ENCODE measurements at regions not wholly inside any gene's neighbourhood (a gene's known extent, or its start where the extent isn't known, plus 50 kb on each side); places are given as distances from the start of the nearest gene placed in this dataset.

GRCh38 chr13:107832500-107833100, 382.7 kb downstream of the LIG4 start:
- TF ChIP-seq, protein P1, sequence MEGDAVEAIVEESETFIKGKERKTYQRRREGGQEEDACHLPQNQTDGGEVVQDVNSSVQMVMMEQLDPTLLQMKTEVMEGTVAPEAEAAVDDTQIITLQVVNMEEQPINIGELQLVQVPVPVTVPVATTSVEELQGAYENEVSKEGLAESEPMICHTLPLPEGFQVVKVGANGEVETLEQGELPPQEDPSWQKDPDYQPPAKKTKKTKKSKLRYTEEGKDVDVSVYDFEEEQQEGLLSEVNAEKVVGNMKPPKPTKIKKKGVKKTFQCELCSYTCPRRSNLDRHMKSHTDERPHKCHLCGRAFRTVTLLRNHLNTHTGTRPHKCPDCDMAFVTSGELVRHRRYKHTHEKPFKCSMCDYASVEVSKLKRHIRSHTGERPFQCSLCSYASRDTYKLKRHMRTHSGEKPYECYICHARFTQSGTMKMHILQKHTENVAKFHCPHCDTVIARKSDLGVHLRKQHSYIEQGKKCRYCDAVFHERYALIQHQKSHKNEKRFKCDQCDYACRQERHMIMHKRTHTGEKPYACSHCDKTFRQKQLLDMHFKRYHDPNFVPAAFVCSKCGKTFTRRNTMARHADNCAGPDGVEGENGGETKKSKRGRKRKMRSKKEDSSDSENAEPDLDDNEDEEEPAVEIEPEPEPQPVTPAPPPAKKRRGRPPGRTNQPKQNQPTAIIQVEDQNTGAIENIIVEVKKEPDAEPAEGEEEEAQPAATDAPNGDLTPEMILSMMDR (IDR thresholded peaks at IDR 0.05) = no peak
- TF ChIP-seq POLR2A (IDR thresholded peaks at IDR 0.05; ENCODE audit: low read depth) = no peak
